ENCODE measurements at regions not wholly inside any gene's neighbourhood (a gene's known extent, or its start where the extent isn't known, plus 50 kb on each side); places are given as distances from the start of the nearest gene placed in this dataset.

DNA sequence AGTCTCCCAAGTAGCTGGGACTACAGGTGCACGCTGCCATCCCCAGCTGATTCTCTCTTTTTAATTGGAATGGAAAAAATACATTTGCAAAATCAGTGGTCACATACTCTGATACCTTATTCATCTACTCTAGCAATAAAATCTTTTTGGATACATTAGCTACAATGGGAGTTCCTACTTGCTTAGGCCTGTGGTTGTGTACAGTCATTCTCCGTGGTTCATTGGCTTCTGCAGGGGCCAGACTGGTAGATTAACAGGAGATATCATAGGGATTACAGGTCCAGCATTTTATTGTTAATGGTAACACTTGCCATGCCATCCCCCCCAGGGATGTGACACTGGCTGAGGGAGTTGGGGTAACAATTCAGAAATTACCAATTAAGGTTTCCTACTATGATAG is 140.0 kb downstream of the ADAMTS15 start:
- DNase-seq = no peak

DNA sequence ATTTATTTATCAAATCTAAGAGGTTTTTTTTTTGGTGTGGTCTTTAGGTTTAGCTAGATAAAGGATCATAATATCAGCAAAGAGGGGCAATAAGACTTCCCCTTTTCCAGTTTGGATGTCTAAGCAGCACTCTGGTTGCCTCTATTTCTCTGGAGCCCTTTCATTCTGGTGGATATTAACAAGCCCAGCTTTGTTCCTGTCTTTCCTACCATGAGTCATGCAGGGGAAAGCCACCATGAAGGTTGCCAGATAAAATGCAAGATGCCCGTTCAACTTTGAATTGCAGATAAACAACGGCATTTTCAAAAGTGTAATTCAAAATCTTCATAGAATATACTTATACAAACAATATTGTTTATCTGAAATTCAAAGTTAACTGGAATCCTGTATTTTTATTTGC is 143.6 kb downstream of the ADAMTS15 start:
- no peak for DNase-seq

DNA sequence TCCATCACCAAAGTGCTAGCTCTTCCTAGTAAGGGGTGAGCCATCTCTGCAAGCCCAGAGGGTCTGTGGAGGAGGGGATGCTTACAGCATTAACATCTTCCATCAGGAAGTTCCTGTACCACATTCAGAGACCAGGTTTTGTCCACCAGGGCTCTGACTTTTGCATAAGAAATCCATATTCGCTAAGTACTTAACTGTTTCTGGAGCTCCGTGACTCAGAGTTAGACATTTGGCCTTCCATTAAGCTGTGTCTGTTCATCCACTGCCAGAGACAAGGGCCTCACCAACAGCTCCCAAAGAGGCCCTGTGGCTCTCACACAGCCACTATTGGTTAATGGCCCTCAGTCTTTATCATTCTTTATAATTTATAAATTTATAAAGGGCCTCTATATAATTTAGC is 144.6 kb downstream of the ADAMTS15 start:
- DNase-seq = no peak

- no peak for DNase-seq
Observed at GRCh38 chr11:130598433-130598832, 150.0 kb downstream of the ADAMTS15 start.

DNA sequence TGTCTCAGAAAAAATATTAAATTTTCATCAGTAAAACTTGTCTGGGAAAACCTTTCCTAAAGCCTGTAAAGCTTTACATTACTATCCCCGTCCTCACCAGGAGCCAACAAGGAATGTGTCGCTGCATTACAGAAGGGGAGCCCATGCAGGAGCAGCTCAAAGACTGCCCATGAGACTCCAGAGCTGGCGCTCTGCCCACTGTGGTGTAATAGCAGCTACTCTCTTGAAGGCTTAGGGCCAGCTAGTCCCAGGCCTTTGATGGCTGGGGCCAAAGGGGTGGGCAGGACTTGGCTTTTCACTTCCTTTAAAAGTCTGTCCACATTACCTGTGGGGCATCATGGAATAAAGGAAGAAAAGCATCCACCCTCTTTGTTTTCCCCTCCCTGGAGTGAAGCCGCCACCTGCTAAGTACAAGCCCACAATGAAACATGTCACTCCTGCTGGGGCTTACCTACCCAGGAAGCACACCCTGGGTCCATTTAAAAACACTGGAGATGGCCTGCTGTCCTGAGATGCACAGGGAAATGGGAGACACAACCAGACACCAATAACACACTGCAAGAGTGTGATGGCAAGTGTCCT is 150.7 kb downstream of the ADAMTS15 start:
- no peak for DNase-seq

DNA sequence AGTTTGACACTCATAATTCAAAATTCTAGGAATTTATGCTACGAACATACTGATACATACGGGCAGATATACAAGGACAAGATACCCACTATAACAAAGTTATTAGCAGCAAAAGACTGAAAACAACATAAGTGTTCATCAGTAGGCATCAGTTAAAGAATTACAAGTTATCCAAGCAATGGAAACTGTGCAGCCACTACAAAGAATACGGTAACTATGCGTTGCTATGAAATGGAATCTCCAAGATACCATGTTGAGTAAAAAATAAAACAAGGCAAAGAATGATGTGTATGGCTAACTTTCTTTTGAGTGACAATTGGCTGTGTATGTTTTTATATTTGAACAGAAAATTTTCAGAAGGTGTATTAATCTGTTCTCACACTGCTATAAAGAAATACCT is 151.7 kb downstream of the ADAMTS15 start:
- no peak for DNase-seq

DNA sequence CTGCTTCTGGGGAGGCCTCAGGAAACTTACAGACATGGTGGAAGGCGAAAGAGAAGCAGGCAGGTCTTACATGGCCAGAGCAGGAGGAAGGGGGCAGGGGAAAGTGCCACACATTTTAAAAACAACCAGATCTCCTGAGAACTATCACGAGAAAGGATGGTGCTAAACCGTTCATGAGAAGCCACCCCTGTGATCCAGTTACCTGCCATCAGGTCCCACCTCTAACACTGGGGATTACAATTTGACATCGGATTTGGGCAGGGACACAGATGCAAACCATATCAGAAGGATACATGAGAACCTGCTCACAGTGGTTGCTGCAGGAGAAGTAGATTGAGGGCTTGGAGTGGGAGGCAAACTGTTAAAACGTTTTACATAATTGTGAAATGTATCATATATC is 152.2 kb downstream of the ADAMTS15 start:
- DNase-seq = no peak

GRCh38 chr11:130601141-130601540 is 152.7 kb downstream of the ADAMTS15 start:
- no peak for DNase-seq

GRCh38 chr11:130601764-130602460 is 153.5 kb downstream of the ADAMTS15 start:
- DNase-seq = no peak

GRCh38 chr11:130602641-130603334 is 154.3 kb downstream of the ADAMTS15 start:
- DNase-seq = no peak

DNA sequence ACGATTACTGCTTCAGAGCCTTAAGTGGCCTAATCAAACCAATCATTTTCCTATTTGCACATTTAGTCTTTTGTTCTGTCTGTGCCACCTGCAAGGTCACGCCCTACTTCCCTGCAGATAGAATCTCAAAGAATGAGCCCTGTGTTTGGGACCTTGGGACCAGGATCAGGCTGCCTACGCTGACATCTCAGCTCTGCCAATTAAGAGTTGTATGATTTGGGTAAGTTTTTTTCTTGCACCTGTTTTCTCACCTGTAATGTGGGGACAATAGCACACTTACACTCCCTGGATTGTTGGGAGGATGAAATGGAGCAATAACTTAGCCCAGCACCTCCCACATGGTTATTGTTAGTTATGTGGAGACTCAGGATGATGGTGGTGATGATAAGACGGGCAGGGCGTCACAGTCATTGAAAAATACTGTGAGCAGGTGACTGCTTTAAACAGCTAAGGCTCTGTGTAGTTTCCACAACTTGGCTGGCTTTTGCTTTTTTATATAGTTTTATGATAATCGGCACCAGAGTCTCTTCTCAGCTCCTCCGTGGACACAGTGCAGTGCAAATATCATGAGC is 155.0 kb downstream of the ADAMTS15 start:
- DNase-seq = no peak

GRCh38 chr11:130604606-130605005 is 156.2 kb downstream of the ADAMTS15 start:
- DNase-seq = no peak

GRCh38 chr11:130606178-130606577 is 157.7 kb downstream of the ADAMTS15 start:
- DNase-seq = no peak

DNA sequence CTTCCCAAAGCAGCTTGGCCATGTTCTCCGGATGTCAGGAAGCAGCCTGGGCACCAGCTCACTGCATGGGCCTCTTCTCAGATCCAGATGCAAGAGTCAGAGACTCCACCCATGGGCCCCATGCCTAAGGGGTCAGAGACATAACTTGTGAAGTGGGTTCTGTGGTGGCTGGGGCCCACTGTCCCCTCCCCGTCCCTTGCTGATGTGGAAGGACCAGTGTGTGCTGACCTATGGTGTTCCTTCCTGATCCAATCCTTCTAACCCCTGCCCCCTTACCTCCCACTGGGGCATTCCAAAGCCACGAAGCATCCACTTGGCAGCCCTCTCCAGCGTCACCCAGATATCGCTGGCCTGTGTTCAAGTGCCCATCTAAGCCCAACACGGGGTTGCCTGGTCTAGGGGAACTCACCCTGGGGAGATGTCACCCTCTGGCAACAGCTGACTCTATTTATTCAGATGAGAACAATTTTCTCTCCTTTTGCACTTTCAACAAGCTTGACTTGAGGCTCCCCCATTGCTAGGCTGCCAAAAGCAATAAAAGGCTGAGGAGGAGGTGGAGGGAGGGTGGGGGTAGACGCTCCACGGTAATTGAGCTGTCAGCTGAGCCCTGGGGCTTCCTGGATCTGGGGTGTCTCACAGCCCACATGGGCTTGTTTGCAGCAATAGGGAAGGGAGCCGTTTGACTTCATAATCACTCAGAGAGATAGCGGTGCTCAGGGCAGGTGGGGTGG is 158.5 kb downstream of the ADAMTS15 start:
- DNase-seq = no peak

GRCh38 chr11:130608287-130608686 is 159.8 kb downstream of the ADAMTS15 start:
- DNase-seq = no peak

GRCh38 chr11:130609121-130610035 is 160.9 kb downstream of the ADAMTS15 start:
- no peak for DNase-seq

- no peak for DNase-seq
Observed at GRCh38 chr11:130611791-130612251, 163.4 kb downstream of the ADAMTS15 start.

DNA sequence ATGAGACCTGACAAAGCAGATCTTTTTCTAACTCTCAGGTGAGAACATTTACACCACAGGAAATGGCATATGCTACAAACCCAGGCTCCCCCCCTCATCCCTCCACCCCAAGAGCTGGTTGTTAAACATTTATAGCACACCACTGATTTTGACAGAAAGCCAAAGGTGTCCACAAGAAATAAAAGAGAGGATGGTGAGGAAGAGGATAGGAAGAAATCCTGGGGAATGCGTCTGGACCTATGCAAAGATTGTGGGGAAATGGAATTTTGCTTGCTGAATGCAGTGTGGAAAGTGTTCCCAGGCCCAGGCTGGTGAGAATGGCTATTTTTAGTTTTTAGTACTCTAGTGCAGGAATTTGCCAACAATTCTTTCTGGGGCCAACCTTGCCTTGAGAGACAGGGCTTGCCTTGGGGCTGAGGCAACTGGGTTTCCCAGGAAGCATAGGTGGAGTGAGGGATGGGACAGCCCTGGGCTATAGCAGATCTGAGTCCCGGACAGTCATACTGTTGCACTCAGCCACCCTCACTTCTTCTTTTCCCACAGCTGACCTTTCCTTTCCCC is 163.9 kb downstream of the ADAMTS15 start:
- no peak for DNase-seq

DNA sequence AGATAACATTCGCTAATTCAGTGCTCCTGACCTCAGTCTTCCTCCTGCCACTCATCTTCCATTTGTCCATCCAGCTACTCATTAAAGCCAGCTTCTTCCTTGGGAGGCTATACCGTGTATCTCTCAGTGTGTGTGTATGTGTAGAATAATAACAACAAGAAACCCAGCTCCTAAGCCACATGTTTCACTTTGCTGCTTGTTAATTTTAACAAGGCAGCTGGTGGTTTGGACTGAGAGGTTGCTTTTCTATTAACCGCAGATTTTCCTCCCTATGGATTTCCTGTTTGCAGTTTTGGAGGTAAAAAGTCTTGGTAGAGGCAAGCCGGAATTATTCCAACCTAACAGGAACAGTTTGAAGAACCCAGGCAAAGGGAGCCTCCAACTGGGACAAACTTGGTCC is 165.0 kb downstream of the ADAMTS15 start:
- DNase-seq = no peak

- no peak for DNase-seq
Observed at GRCh38 chr11:130614591-130614990, 166.1 kb downstream of the ADAMTS15 start.

GRCh38 chr11:130615561-130615960 is 167.1 kb downstream of the ADAMTS15 start:
- DNase-seq = no peak

DNA sequence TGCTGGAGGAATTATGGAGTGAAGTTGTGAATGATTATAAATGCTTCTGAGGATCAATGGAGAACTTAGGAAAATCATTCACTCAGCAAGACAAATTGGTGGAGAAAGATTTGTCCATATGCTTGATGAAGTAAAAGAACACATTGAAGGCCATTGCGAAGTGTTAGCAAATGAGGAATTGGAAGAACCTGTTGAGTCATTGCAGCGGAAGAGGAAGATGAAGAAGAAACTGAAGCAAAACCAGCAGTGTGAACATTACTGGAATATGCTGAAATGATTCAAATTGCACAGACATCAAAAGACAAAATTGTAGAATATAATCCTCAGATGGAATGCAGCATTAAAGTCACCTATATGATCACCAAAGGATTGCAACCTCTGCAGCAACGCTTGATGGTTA is 168.1 kb downstream of the ADAMTS15 start:
- DNase-seq = no peak

Data from NCI-H2171 (cell line).